ENCODE measurements at regions not wholly inside any gene's neighbourhood (a gene's known extent, or its start where the extent isn't known, plus 50 kb on each side); places are given as distances from the start of the nearest gene placed in this dataset.

- TF ChIP-seq ZNF311 (CRISPR knock-in tag; IDR thresholded peaks at IDR 0.05): no peak
- no peak for TF ChIP-seq BRCA1 (IDR thresholded peaks at IDR 0.05)
- no peak for TF ChIP-seq BRCA1 (CRISPR knock-in tag; IDR thresholded peaks at IDR 0.05)
- no peak for TF ChIP-seq MEF2A (IDR thresholded peaks at IDR 0.05; ENCODE audit: control insufficient read depth, low read depth, low read length)
- TF ChIP-seq HLTF (IDR thresholded peaks at IDR 0.05): no peak
- TF ChIP-seq CTCF (IDR thresholded peaks at IDR 0.05 in 2 of 3, conservative IDR thresholded peaks at IDR 0.05 in 1 of 3; ENCODE audit: insufficient read depth in 2 of 3, low read depth in 1 of 3, low read length in 3 of 3): no peak
- TF ChIP-seq EP300 (IDR thresholded peaks at IDR 0.05; ENCODE audit: low read length): no peak
- TF ChIP-seq FOSL1 (tag; conservative IDR thresholded peaks at IDR 0.05): no peak
- no peak for TF ChIP-seq SREBF1 (IDR thresholded peaks at IDR 0.05; ENCODE audit: borderline replicate concordance, low read depth, low read length)
Observed at GRCh38 chr20:50357783-50358161, 152.4 kb upstream of the PTPN1 start.

All from K562 (cell line).